Brain microvascular endothelial cell (primary cell): ENCODE measurements at regions not wholly inside any gene's neighbourhood (a gene's known extent, or its start where the extent isn't known, plus 50 kb on each side); places are given as distances from the start of the nearest gene placed in this dataset.
"Not testable (repeated sequence)": the region's sequence is repeated elsewhere in the genome, so short reads cannot be mapped to it uniquely, and the experiment has no call there.

Source experiments
- DNase-seq: peaks from one replicate; pipeline ENCODE4 v3.0.0-alpha.2; 2020
- H3K27ac ChIP-seq: fragments of 250-450 bp; sonication (Bioruptor Pico); 2 replicates; pipeline ENCODE4 v1.5.1; 2020; ENCODE audit warnings: mild to moderate bottlenecking, moderate library complexity
- H3K27me3 ChIP-seq: fragments of 250-450 bp; sonication (Bioruptor Pico); replicated peaks from 2 replicates; pipeline ENCODE4 v1.5.1; 2020; ENCODE audit warnings: mild to moderate bottlenecking
- H3K36me3 ChIP-seq: fragments of 250-450 bp; sonication (Bioruptor Pico); replicated peaks from 2 replicates; pipeline ENCODE4 v1.5.1; 2020; ENCODE audit warnings: mild to moderate bottlenecking
- H3K4me3 ChIP-seq: 2 replicates; pipeline ENCODE4 v1.5.1; 2011; ENCODE audit warnings: low read depth, mild to moderate bottlenecking, control low read depth, low read length, moderate library complexity
- CTCF ChIP-seq: IDR thresholded peaks from 2 replicates; pipeline ENCODE4 v1.5.1; 2011; ENCODE audit warnings: low read depth, mild to moderate bottlenecking, moderate library complexity, low read length, control low read depth, inconsistent platforms; ENCODE audit errors: missing control alignments
- in situ Hi-C: cut with HindIII; loops from 2 replicates; pipeline ENCODE4 v1.10.0; 2017; ENCODE audit warnings: low sequenced_read_pairs, low pct_ligation_motif_present

GRCh38 chr6:15887491-15888461 is 224.9 kb upstream of the DTNBP1 start:
- no peak for DNase-seq
- TF ChIP-seq CTCF: no peak
- Histone ChIP-seq H3K27me3 (no peaks in the 10 kb centered on the region), H3K27ac (no peak overlapping the region), H3K36me3 (no peaks in the 10 kb centered on the region), H3K4me3 (no peak overlapping the region)
- in situ Hi-C loops: no loop called here

- Histone ChIP-seq H3K27ac (no peak overlapping the region), H3K27me3 (no peaks in the 10 kb centered on the region), H3K36me3 (no peaks in the 10 kb centered on the region), H3K4me3 (no peak overlapping the region)
- no peak for TF ChIP-seq CTCF
- in situ Hi-C loops: no loop called here
- no peak for DNase-seq
Observed at GRCh38 chr6:15885624-15886023, 222.8 kb upstream of the DTNBP1 start.

GRCh38 chr6:15883593-15883992 is 220.8 kb upstream of the DTNBP1 start:
- H3K36me3 ChIP-seq, in situ Hi-C loops, DNase-seq, H3K4me3 ChIP-seq, H3K27me3 ChIP-seq, H3K27ac ChIP-seq: not testable (repeated sequence)

- Histone ChIP-seq H3K27me3 (no peaks in the 10 kb centered on the region), H3K27ac (no peak overlapping the region), H3K36me3 (no peaks in the 10 kb centered on the region), H3K4me3 (no peak overlapping the region)
- no peak for DNase-seq
- in situ Hi-C loops: no loop called here
- no peak for TF ChIP-seq CTCF
Observed at GRCh38 chr6:15882915-15883314, 220.1 kb upstream of the DTNBP1 start.

GRCh38 chr6:15882345-15882744 is 219.5 kb upstream of the DTNBP1 start:
- no peak for TF ChIP-seq CTCF
- in situ Hi-C loops: no loop called here
- H3K4me3 ChIP-seq: no peak overlapping the region
- no peaks in the 10 kb centered on the region for H3K36me3 ChIP-seq
- H3K27ac ChIP-seq: no peak overlapping the region
- H3K27me3 ChIP-seq: no peaks in the 10 kb centered on the region
- DNase-seq: no peak

GRCh38 chr6:15881150-15881549 is 218.3 kb upstream of the DTNBP1 start:
- H3K36me3 ChIP-seq: no peaks in the 10 kb centered on the region
- DNase-seq: no peak
- no peak overlapping the region for H3K4me3 ChIP-seq
- TF ChIP-seq CTCF: no peak
- in situ Hi-C loops: no loop called here
- no peak overlapping the region for H3K27ac ChIP-seq
- H3K27me3 ChIP-seq: no peaks in the 10 kb centered on the region
